Upper lobe of left lung (tissue), 4 donors: ENCODE measurements at regions not wholly inside any gene's neighbourhood (a gene's known extent, or its start where the extent isn't known, plus 50 kb on each side); places are given as distances from the start of the nearest gene placed in this dataset.

Experiments used
- EP300 ChIP-seq, 4 donors: sonication (generic); formaldehyde crosslinking; IDR thresholded peaks; one replicate each; pipeline ENCODE4 v1.5.1; 2017; ENCODE audit warnings: antibody characterized with exemption in 4 of 4, control low read depth in 2 of 4
- POLR2A ChIP-seq, 4 donors: fragments of 450-650 bp; IDR thresholded peaks; one replicate each; pipeline ENCODE4 v1.5.1; 2016 to 2017; ENCODE audit warnings: antibody characterized with exemption in 4 of 4, mild to moderate bottlenecking in 2 of 4
- TF ChIP-seq, protein P1 (sequence below), 6 experiments: fragments of 450-650 bp in 4 of 6; fragments of 200-600 bp in 2 of 6; sonication (generic) in 2 of 6; IDR thresholded peaks; one replicate each; pipeline ENCODE4 v1.5.1; 2016 to 2019; ENCODE audit warnings: antibody characterized with exemption in 6 of 6

DNA sequence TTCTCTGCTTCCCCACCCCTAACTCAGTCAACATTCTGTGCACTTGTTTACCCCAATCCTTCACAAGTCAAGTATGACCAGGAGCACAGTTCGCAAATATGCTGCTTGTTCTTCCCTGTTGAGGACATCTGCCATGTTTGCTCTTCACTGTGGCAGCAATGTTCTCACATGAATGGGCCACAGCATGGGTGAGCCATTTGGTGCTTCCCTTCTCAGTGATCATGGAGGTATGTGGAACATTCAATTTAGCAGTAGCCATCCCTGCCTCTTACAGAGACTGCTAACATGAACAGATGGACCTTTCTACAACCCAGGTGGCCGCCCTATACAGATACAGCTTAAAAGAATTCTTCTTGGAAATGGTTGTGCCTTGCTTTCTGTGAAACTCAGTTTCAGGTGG, 660.1 kb upstream of the SGO1 start:
- TF ChIP-seq, protein P1, sequence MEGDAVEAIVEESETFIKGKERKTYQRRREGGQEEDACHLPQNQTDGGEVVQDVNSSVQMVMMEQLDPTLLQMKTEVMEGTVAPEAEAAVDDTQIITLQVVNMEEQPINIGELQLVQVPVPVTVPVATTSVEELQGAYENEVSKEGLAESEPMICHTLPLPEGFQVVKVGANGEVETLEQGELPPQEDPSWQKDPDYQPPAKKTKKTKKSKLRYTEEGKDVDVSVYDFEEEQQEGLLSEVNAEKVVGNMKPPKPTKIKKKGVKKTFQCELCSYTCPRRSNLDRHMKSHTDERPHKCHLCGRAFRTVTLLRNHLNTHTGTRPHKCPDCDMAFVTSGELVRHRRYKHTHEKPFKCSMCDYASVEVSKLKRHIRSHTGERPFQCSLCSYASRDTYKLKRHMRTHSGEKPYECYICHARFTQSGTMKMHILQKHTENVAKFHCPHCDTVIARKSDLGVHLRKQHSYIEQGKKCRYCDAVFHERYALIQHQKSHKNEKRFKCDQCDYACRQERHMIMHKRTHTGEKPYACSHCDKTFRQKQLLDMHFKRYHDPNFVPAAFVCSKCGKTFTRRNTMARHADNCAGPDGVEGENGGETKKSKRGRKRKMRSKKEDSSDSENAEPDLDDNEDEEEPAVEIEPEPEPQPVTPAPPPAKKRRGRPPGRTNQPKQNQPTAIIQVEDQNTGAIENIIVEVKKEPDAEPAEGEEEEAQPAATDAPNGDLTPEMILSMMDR (IDR thresholded peaks at IDR 0.05): no peak
- TF ChIP-seq EP300 (IDR thresholded peaks at IDR 0.05) (no peak), POLR2A (IDR thresholded peaks at IDR 0.05) (no peak)
